Gastrocnemius medialis (tissue), 4 donors: ENCODE measurements at regions not wholly inside any gene's neighbourhood (a gene's known extent, or its start where the extent isn't known, plus 50 kb on each side); places are given as distances from the start of the nearest gene placed in this dataset.
"Not testable (repeated sequence)": the region's sequence is repeated elsewhere in the genome, so short reads cannot be mapped to it uniquely, and the experiment has no call there.

ENCODE experiments used
- ATAC-seq, 2 donors: fragments of 150-250 bp; one replicate each; pipeline ENCODE4 v1.9.1; 2016
- DNase-seq, 2 donors: peaks; one replicate each; pipeline ENCODE4 v3.0.0-alpha.2; 2019
- H3K27ac ChIP-seq, 4 donors: fragments of 200-600 bp; sonication (generic); 1 replicate in 1 of 4; 2 replicates in 3 of 4; pipeline ENCODE4 v1.5.1; 2016 to 2018; ENCODE audit warnings: mild to moderate bottlenecking in 2 of 4, moderate library complexity in 1 of 4
- H3K27me3 ChIP-seq, 3 donors: fragments of 200-600 bp; sonication (generic) in 2 of 3; 1 replicate in 1 of 3; 2 replicates in 2 of 3; pipeline versions ENCODE4 v1.5.1 to v1.6.0; 2016 to 2019; ENCODE audit warnings: mild to moderate bottlenecking in 1 of 3, moderate library complexity in 1 of 3
- H3K36me3 ChIP-seq, 2 donors: fragments of 200-600 bp; sonication (generic) in 1 of 2; one replicate each; pipeline ENCODE4 v1.5.1; 2017 to 2018
- H3K4me1 ChIP-seq, 2 donors: fragments of 200-600 bp; sonication (generic) in 1 of 2; one replicate each; pipeline ENCODE4 v1.5.1; 2016 to 2017; ENCODE audit warnings: mild to moderate bottlenecking in 2 of 2
- H3K4me3 ChIP-seq, 4 donors: fragments of 200-600 bp; sonication (generic) in 3 of 4; 1 replicate in 1 of 4; 2 replicates in 3 of 4; pipeline ENCODE4 v1.5.1; 2016 to 2019; ENCODE audit warnings: mild to moderate bottlenecking in 2 of 4
- H3K9me3 ChIP-seq, 3 donors: fragments of 200-600 bp; sonication (generic) in 2 of 3; 1 replicate in 1 of 3; 2 replicates in 2 of 3; pipeline ENCODE4 v1.5.1; 2016 to 2019
- POLR2A ChIP-seq, 2 donors: fragments of 450-650 bp; IDR thresholded peaks; one replicate each; pipeline ENCODE4 v1.6.1; 2017; ENCODE audit warnings: antibody characterized with exemption in 2 of 2, mild to moderate bottlenecking in 2 of 2, moderate library complexity in 2 of 2
- in situ Hi-C, 4 donors: fragments of 200-750 bp; cut with MboI; loops; one replicate each; pipeline versions ENCODE4 v1.15.0 to v1.8.0; 2017; ENCODE audit warnings: low sequenced_read_pairs in 4 of 4
- intact Hi-C: fragments of 100-400 bp; cut with DNase I; formaldehyde crosslinking; loops from one replicate; pipeline ENCODE4 v1.15.1; 2023; ENCODE audit warnings: low total_unique reads
- TF ChIP-seq, protein P1 (sequence below), 5 experiments: fragments of 450-650 bp in 3 of 5; fragments of 200-600 bp in 2 of 5; sonication (generic) in 2 of 5; IDR thresholded peaks in 4 of 5; conservative IDR thresholded peaks in 1 of 5; 1 replicate in 4 of 5; 2 replicates in 1 of 5; pipeline ENCODE4 v1.5.1; 2016 to 2019; ENCODE audit warnings: antibody characterized with exemption in 5 of 5, mild to moderate bottlenecking in 3 of 5, moderate library complexity in 3 of 5

DNA sequence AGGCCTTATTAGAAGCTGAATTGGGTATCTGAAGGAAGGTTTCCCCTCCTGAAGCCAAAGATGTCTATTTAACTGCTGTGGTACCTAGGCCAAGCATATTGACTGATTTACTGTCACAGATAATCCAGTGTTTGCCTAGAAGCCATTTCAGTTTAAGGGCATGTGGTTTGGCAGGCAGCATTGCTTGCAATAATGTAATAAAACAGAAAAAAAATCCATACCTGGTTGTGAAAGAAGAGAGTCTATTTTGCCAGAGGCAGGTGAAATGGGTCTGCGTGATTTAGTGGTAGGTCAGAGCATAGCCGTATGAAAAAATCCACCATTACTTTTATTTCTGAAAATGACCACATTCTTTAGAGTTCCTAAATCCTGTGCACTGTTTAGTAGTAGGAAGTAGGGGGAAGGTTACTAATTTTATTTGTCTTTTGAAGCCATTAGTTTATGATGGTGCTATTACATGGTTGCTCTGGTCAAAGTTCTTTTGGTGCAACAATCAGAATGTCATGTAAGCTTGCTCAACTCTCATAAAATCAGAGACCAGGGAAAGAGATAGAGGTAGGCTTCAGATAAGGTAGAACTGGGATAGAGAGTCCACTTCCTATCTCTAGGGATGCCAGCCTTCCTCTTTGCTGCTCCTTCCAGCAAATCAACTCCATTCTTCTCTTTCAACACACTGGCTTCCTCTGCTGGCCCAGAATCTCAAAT, 343.4 kb downstream of the GPD2 start:
- in situ Hi-C loops (no loop called here), intact Hi-C loops (loop anchor here (10.0 kb wide), 1 partner anchor 445 kb away; the partner anchor contains the start of gene NR4A2)
- no peaks in the 10 kb centered on the region for H3K36me3 ChIP-seq
- H3K4me1 ChIP-seq, result no peaks in the 10 kb centered on the region
- no peak for DNase-seq
- H3K9me3 ChIP-seq, result no peaks in the 10 kb centered on the region
- no peak overlapping the region for H3K4me3 ChIP-seq
- no peak overlapping the region for H3K27ac ChIP-seq
- no peak for TF ChIP-seq POLR2A (IDR thresholded peaks at IDR 0.05)
- TF ChIP-seq, protein P1, sequence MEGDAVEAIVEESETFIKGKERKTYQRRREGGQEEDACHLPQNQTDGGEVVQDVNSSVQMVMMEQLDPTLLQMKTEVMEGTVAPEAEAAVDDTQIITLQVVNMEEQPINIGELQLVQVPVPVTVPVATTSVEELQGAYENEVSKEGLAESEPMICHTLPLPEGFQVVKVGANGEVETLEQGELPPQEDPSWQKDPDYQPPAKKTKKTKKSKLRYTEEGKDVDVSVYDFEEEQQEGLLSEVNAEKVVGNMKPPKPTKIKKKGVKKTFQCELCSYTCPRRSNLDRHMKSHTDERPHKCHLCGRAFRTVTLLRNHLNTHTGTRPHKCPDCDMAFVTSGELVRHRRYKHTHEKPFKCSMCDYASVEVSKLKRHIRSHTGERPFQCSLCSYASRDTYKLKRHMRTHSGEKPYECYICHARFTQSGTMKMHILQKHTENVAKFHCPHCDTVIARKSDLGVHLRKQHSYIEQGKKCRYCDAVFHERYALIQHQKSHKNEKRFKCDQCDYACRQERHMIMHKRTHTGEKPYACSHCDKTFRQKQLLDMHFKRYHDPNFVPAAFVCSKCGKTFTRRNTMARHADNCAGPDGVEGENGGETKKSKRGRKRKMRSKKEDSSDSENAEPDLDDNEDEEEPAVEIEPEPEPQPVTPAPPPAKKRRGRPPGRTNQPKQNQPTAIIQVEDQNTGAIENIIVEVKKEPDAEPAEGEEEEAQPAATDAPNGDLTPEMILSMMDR (IDR thresholded peaks at IDR 0.05 in 4 of 5, conservative IDR thresholded peaks at IDR 0.05 in 1 of 5), result no peak
- ATAC-seq, result no peak
- no peaks in the 10 kb centered on the region for H3K27me3 ChIP-seq

DNA sequence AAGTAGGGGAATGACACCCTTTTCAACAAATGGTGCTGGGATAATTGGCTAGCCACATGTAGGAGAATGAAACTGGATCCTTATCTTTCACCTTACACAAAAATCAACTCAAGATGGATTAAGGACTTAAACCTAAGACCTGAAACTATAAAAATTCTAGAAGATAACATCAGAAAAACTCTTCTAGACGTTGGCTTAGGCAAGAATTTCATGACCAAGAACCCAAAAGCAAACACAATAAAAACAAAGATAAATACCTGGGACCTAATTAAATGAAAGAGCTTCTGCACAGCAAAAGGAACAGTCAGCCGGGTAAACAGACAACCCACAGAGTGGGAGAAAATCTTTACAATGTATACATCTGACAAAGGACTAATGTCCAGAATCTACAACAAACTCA, 345.5 kb downstream of the GPD2 start:
- intact Hi-C loops, result loop anchor here (10.0 kb wide), 1 partner anchor 447 kb away; the partner anchor contains the start of gene NR4A2
- H3K27me3 ChIP-seq, ATAC-seq, H3K27ac ChIP-seq, H3K4me1 ChIP-seq, H3K36me3 ChIP-seq, H3K9me3 ChIP-seq, in situ Hi-C loops, H3K4me3 ChIP-seq, DNase-seq: not testable (repeated sequence)

DNA sequence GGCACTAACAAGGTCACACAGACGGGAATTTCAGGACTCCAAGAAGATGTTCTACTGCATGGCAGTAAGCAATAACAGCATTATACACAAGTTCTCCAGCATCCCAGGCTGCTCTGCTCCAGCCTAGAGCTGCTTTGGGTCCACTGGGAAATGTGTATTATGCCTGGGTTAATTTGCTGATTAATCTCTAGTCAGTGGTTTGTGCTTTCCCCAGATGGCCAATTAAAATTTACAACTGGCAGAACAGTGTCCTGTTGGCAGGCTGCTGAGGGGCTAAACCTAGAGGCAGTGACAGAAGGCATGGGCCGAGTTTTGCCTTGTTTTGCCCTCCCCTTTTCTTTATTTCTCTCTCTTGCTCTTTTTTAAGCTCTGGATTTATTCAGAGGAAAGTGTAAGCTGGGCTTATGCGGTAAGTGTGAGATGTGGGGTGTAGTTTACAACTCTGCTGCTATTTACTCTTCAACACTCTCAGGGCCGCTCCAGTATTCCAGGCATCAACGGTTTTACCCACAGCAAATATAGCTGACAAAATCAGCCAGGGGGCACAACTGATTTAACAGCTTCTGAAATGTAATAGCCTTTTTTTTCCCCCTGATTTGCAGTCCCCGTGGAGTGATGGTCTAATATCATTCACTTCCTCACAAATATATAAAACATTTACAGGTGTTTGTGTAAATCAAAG, 348.0 kb downstream of the GPD2 start:
- no peak for DNase-seq
- no peaks in the 10 kb centered on the region for H3K9me3 ChIP-seq
- no peak overlapping the region for H3K27ac ChIP-seq
- H3K27me3 ChIP-seq, result no peaks in the 10 kb centered on the region
- ATAC-seq, result no peak
- H3K4me1 ChIP-seq, result peaks cover 3 to 14% of the 10 kb centered on the region in 2 donors
- no peaks in the 10 kb centered on the region for H3K36me3 ChIP-seq
- TF ChIP-seq, protein P1 (IDR thresholded peaks at IDR 0.05 in 4 of 5, conservative IDR thresholded peaks at IDR 0.05 in 1 of 5), result no peak
- TF ChIP-seq POLR2A (IDR thresholded peaks at IDR 0.05), result no peak
- no peak overlapping the region for H3K4me3 ChIP-seq
- in situ Hi-C loops (no loop called here), intact Hi-C loops (loop anchor here (10.0 kb wide), 1 partner anchor 449 kb away; the partner anchor contains the start of gene NR4A2)

DNA sequence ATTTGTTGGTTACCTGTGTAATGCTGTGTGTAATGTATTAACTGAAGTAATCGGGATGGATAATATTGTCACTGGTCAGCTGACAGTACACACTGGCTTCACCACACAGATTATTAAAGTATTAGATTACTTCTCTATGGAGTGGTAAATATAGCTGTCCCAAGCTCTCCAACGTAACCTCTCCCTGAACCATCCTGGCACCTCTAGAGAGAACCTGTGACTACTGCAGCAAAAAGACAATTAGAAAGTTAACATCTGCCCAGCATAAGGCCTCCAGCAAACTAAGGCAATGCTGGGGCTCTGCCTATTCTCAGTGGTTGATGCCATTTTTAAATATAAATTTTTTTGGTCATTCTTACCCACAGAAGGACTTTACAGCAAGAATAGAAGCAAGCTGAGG, 351.3 kb downstream of the GPD2 start:
- TF ChIP-seq POLR2A (IDR thresholded peaks at IDR 0.05), result no peak
- TF ChIP-seq, protein P1 (IDR thresholded peaks at IDR 0.05 in 4 of 5, conservative IDR thresholded peaks at IDR 0.05 in 1 of 5), result no peak
- ATAC-seq (peak; percentile 99), DNase-seq (peak; percentile 45 to 56)
- no peak overlapping the region for H3K4me3 ChIP-seq
- H3K36me3 ChIP-seq, result no peaks in the 10 kb centered on the region
- H3K27me3 ChIP-seq, result no peaks in the 10 kb centered on the region
- peaks cover 3 to 14% of the 10 kb centered on the region in 2 donors for H3K4me1 ChIP-seq
- no peaks in the 10 kb centered on the region for H3K9me3 ChIP-seq
- in situ Hi-C loops, result no loop called here
- peak overlapping the region; percentile 23 to 77 (median 46) for H3K27ac ChIP-seq
- intact Hi-C loops, result loop anchor here (10.0 kb wide), 1 partner anchor 453 kb away; the partner anchor contains the start of gene NR4A2

DNA sequence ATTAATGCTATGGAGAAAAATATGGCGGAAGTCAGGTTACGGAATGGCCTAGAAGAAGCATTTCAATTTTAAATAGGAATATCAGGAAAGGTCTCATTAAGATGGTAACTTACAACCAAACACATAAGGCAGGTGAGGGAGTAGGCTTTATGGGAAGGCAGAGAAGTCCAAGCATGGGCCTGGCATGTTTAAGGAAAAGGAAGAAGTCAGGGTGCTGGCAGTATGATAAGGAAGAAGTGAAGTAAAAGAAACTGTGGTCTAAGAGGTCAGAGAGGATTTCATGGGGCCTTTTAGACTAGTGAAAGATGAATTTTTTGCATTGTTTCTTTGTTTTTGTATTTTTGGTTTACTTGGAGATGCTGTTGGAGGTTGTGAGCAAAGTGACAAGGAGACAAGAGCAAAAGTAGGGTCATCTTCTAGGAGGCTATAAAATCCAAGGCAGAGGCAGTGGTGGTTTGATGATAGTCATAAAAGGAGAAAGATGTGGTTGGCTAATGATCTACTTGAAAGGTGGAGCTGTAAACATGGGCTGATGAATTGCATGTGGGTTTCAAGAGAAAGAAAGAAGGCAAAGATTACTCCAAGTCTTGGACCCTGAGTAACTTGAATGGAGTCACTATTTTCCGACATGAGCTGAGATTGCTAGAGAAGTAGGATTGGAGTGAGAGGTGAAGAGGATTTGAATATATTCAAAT, 354.3 kb downstream of the GPD2 start:
- in situ Hi-C loops (no loop called here), intact Hi-C loops (no loop called here)
- no peak for DNase-seq
- H3K9me3 ChIP-seq, result no peaks in the 10 kb centered on the region
- no peak for TF ChIP-seq POLR2A (IDR thresholded peaks at IDR 0.05)
- TF ChIP-seq, protein P1 (IDR thresholded peaks at IDR 0.05 in 4 of 5, conservative IDR thresholded peaks at IDR 0.05 in 1 of 5), result no peak
- ATAC-seq, result no peak
- H3K4me3 ChIP-seq, result no peak overlapping the region
- peaks cover 3 to 14% of the 10 kb centered on the region in 2 donors for H3K4me1 ChIP-seq
- no peak overlapping the region for H3K27ac ChIP-seq
- H3K27me3 ChIP-seq, result no peaks in the 10 kb centered on the region
- H3K36me3 ChIP-seq, result no peaks in the 10 kb centered on the region
